IMR-90 (cell line): ENCODE measurements at regions not wholly inside any gene's neighbourhood (a gene's known extent, or its start where the extent isn't known, plus 50 kb on each side); places are given as distances from the start of the nearest gene placed in this dataset.
"Not testable (repeated sequence)": the region's sequence is repeated elsewhere in the genome, so short reads cannot be mapped to it uniquely, and the experiment has no call there.

Experiments used
- ATAC-seq: fragments of 200-7000 bp; cut with Tn5 transposase; 2 replicates; pipeline ENCODE4 v1.9.1; 2020; ENCODE audit warnings: low read depth, mild to moderate bottlenecking, moderate library complexity
- BruUV-seq: library from RNA; stranded (reverse); fragments of 400-500 nt; replicated peaks from 2 replicates; lab custom pipeline; 2021; lab: Mats Ljungman, UMichigan
- CTCF ChIA-PET: fragments of 300-600 bp; formaldehyde crosslinking; extraction: SDS; loops from one replicate; lab custom pipeline; 2021; ENCODE audit warnings: antibody characterized with exemption; lab: Yijun Ruan, JAX
- POLR2A ChIA-PET: fragments of 300-600 bp; sonication (Branson Sonifier 250); formaldehyde crosslinking; loops from one replicate; lab custom pipeline; 2022; ENCODE audit warnings: antibody characterized with exemption; ENCODE audit not compliant: unreplicated experiment; lab: Charles Lee
- DNase-seq: peaks from one replicate; pipeline ENCODE4 v3.0.0; 2013
- H2AFZ ChIP-seq: replicated peaks from 2 replicates; pipeline ENCODE3; 2013; ENCODE audit warnings: low read length, mild to moderate bottlenecking; ENCODE audit not compliant: poor library complexity
- H2AK5ac ChIP-seq: 2 replicates; pipeline ENCODE4 v1.6.1; 2013; ENCODE audit warnings: low read depth, low read length, inconsistent platforms
- H2AK9ac ChIP-seq: replicated peaks from 2 replicates; pipeline ENCODE3; 2013; ENCODE audit warnings: mild to moderate bottlenecking, low read depth, low read length, moderate library complexity; ENCODE audit not compliant: poor library complexity
- H2BK120ac ChIP-seq: 2 replicates; pipeline ENCODE4 v1.6.1; 2013; ENCODE audit warnings: low read depth, low read length, inconsistent platforms
- H2BK15ac ChIP-seq: 3 replicates; pipeline ENCODE4 v1.6.1; 2013; ENCODE audit warnings: low read depth, low read length, inconsistent platforms
- H2BK20ac ChIP-seq: 2 replicates; pipeline ENCODE4 v1.6.1; 2013; ENCODE audit warnings: low read depth, mild to moderate bottlenecking, inconsistent platforms, low read length, moderate library complexity
- H2BK5ac ChIP-seq: 2 replicates; pipeline ENCODE4 v1.6.1; 2013; ENCODE audit warnings: mild to moderate bottlenecking, low read depth, low read length, inconsistent platforms; ENCODE audit not compliant: poor library complexity, severe bottlenecking
- H3K14ac ChIP-seq: replicated peaks from 2 replicates; pipeline ENCODE4 v1.6.1; 2013; ENCODE audit warnings: low read depth, low read length, inconsistent platforms
- H3K18ac ChIP-seq: 2 replicates; pipeline ENCODE4 v1.6.1; 2013; ENCODE audit warnings: low read depth, low read length, control low read depth
- H3K23ac ChIP-seq: 2 replicates; pipeline ENCODE4 v1.6.1; 2013; ENCODE audit warnings: low read depth, low read length, inconsistent platforms
- H3K27ac ChIP-seq: 2 replicates; pipeline ENCODE4 v1.5.1; 2013; ENCODE audit warnings: mild to moderate bottlenecking, control low read depth, low read length; ENCODE audit not compliant: insufficient read depth
- H3K27me3 ChIP-seq: 2 replicates; pipeline ENCODE4 v1.6.1; 2013; ENCODE audit warnings: low read length; ENCODE audit not compliant: control insufficient read depth, insufficient read depth
- H3K36me3 ChIP-seq: 2 replicates; pipeline ENCODE4 v1.6.1; 2013; ENCODE audit warnings: low read length, mixed read lengths; ENCODE audit not compliant: control insufficient read depth, insufficient read depth
- H3K4ac ChIP-seq: 2 replicates; pipeline ENCODE4 v1.6.1; 2013; ENCODE audit warnings: low read depth, low read length, inconsistent platforms
- H3K4me1 ChIP-seq: 2 replicates; pipeline ENCODE4 v1.6.1; 2013; ENCODE audit warnings: low read length, mixed read lengths; ENCODE audit not compliant: control insufficient read depth, insufficient read depth
- H3K4me2 ChIP-seq: 2 replicates; pipeline ENCODE4 v1.6.1; 2013; ENCODE audit warnings: low read depth, mild to moderate bottlenecking, control low read depth, low read length, moderate library complexity
- H3K4me3 ChIP-seq: 2 replicates; pipeline ENCODE4 v1.5.1; 2013; ENCODE audit warnings: low read depth, mild to moderate bottlenecking, control low read depth, low read length, moderate library complexity; ENCODE audit not compliant: insufficient read depth
- H3K56ac ChIP-seq: 2 replicates; pipeline ENCODE4 v1.6.1; 2013; ENCODE audit warnings: low read length, inconsistent platforms; ENCODE audit not compliant: insufficient read depth; ENCODE audit errors: extremely low read depth
- H3K79me1 ChIP-seq, 2 experiments: 2 replicates each; pipeline ENCODE4 v1.6.1; 2013; ENCODE audit warnings: low read length in 2 of 2, inconsistent platforms in 1 of 2, low read depth in 1 of 2
- H3K9ac ChIP-seq: 2 replicates; pipeline ENCODE4 v1.6.1; 2013; ENCODE audit warnings: low read depth, low read length, control low read depth
- H3K9me1 ChIP-seq: 2 replicates; pipeline ENCODE4 v1.6.1; 2013; ENCODE audit warnings: low read length, inconsistent platforms; ENCODE audit not compliant: insufficient read depth
- H3K9me3 ChIP-seq: 2 replicates; pipeline ENCODE4 v1.6.1; 2013; ENCODE audit warnings: low read length; ENCODE audit not compliant: control insufficient read depth, insufficient read depth
- H4K20me1 ChIP-seq: 2 replicates; pipeline ENCODE4 v1.6.1; 2013; ENCODE audit warnings: low read length, inconsistent platforms; ENCODE audit not compliant: insufficient read depth
- H4K5ac ChIP-seq: 2 replicates; pipeline ENCODE4 v1.6.1; 2013; ENCODE audit warnings: mild to moderate bottlenecking, low read depth, low read length, control low read depth
- H4K8ac ChIP-seq, 2 experiments: 2 replicates each; pipeline ENCODE4 v1.6.1; 2013; ENCODE audit warnings: low read depth in 2 of 2, low read length in 2 of 2, control low read depth in 1 of 2, inconsistent platforms in 1 of 2
- H4K91ac ChIP-seq: 2 replicates; pipeline ENCODE4 v1.6.1; 2013; ENCODE audit warnings: low read depth, low read length, inconsistent platforms; ENCODE audit not compliant: insufficient read depth
- WGBS, 2 experiments: methylation state at CpG; one replicate each; pipeline versions ENCODE4 v1.1.5 to v1.1.7; 2013; ENCODE audit warnings: missing lambda C conversion rate in 2 of 2; ENCODE audit not compliant: insufficient read length in 1 of 2; ENCODE audit errors: extremely low coverage in 2 of 2; 5-methylcytosine and 5-hydroxymethylcytosine counted together
- dilution Hi-C: fragments of 300-500 bp; cut with HindIII; formaldehyde crosslinking; loops from one replicate; pipeline ENCODE4 v1.14.3; 2018; ENCODE audit warnings: low sequenced_read_pairs; ENCODE audit not compliant: unreplicated experiment
- in situ Hi-C: fragments of 300-500 bp; cut with MboI; formaldehyde crosslinking; loops from 3 replicates; pipeline ENCODE4 v1.14.3; 2019; ENCODE audit warnings: low sequenced_read_pairs, inconsistent platforms, mixed read lengths
- intact Hi-C: fragments of 100-400 bp; cut with micrococcal nuclease; formaldehyde crosslinking; loops from 2 replicates; pipeline ENCODE4 v1.10.0; 2022

DNA sequence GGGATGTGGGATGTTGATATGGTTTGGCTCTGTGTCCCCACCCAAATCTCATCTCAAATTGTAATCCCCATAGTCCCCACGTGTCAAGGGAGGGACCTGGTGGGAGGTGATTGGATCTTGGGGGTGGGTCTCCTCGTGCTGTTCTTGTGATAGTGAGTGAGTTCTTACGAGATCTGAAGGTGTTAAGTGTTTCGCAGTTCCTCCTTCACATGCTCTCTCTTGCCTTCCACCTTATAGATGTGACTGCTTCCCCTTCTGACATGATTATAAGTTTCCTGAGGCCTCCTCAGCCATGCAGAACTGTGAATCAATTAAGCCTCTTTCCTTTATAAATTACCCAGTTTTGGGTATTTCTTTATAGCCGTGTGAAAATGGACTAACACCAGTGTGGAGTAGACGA lies 130.1 kb upstream of the KCNE2 start:
- H2BK20ac ChIP-seq, H3K79me1 ChIP-seq, H3K9me1 ChIP-seq, H2AK5ac ChIP-seq, BruUV-seq, H3K36me3 ChIP-seq, POLR2A ChIA-PET, H3K27ac ChIP-seq, H3K4me3 ChIP-seq, dilution Hi-C loops, in situ Hi-C loops, H4K5ac ChIP-seq, H3K14ac ChIP-seq, H3K4ac ChIP-seq, H3K23ac ChIP-seq, ATAC-seq, H2AK9ac ChIP-seq, DNase-seq, H2BK120ac ChIP-seq, H3K56ac ChIP-seq, H4K20me1 ChIP-seq, CTCF ChIA-PET, H3K9ac ChIP-seq, H4K8ac ChIP-seq, H3K18ac ChIP-seq, H3K4me2 ChIP-seq, intact Hi-C loops, H2BK15ac ChIP-seq, H3K4me1 ChIP-seq, H3K9me3 ChIP-seq, H2BK5ac ChIP-seq, H2AFZ ChIP-seq, H4K91ac ChIP-seq: not testable (repeated sequence)
- no CpG with 5 or more reads among the region's 6 CpGs for WGBS, 2 experiments
- H3K27me3 ChIP-seq = peaks cover 21% of the 10 kb centered on the region
